GM18499 (cell line): ENCODE measurements at regions not wholly inside any gene's neighbourhood (a gene's known extent, or its start where the extent isn't known, plus 50 kb on each side); places are given as distances from the start of the nearest gene placed in this dataset.
"Not testable (repeated sequence)": the region's sequence is repeated elsewhere in the genome, so short reads cannot be mapped to it uniquely, and the experiment has no call there.

Experiments
- ATAC-seq: cut with Tn5 transposase; IDR thresholded peaks from one replicate; pipeline ENCODE4 v1.9.1; 2021; ENCODE audit warnings: moderate number of reproducible peaks; ENCODE audit not compliant: insufficient read depth, unreplicated experiment

- ATAC-seq, result no peak
These were observed 86.1 kb upstream of the SRD5A2 start for GRCh38 chr2:31666878-31667277.

GRCh38 chr2:31664949-31665724, 84.4 kb upstream of the SRD5A2 start:
- ATAC-seq, result no peak

- no peak for ATAC-seq
These were observed 80.1 kb upstream of the SRD5A2 start for GRCh38 chr2:31660812-31661335.

GRCh38 chr2:31660165-31660564, 79.4 kb upstream of the SRD5A2 start:
- no peak for ATAC-seq

GRCh38 chr2:31654241-31654640, 73.5 kb upstream of the SRD5A2 start:
- no peak for ATAC-seq

GRCh38 chr2:31651736-31652135, 71.0 kb upstream of the SRD5A2 start:
- no peak for ATAC-seq

DNA sequence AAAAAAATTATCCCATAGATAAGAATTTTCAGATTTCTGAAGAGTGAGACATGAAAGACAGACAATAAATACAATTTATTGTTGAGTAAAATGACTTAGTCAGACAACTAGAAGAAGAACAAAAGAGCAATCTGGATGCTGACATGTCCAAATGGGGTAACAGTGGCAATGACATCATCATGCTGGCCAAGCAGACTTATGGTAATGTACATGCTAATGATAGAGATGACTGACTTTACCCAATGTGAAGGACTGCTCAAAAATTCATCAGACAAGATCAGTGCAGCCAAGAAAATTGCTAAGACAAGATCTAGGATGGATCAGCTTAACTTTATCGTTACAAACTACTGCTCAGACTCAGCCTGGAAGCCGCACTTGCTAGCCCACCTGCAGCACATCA, 70.5 kb upstream of the SRD5A2 start:
- ATAC-seq, result no peak

DNA sequence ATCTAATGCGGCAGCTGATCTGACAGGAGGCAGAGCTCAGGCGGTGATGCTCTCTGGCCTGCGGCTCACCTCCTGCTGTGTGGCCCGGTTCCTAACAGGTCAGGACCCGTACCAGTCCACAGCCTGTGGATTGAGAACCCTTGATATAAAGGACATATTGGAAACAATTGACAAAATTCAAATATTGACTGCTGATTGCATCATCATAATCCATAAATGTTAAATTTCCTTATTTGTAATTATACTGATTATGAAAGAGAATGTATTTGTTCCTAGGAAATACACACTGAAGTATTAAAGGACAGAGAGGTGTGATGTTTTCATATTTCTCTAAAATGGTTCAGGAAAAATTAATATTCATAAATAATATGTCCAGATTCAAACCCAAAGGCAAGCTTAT, 63.8 kb upstream of the SRD5A2 start:
- ATAC-seq, result no peak

- no peak for ATAC-seq
These were observed 62.0 kb upstream of the SRD5A2 start for GRCh38 chr2:31642707-31643106.

DNA sequence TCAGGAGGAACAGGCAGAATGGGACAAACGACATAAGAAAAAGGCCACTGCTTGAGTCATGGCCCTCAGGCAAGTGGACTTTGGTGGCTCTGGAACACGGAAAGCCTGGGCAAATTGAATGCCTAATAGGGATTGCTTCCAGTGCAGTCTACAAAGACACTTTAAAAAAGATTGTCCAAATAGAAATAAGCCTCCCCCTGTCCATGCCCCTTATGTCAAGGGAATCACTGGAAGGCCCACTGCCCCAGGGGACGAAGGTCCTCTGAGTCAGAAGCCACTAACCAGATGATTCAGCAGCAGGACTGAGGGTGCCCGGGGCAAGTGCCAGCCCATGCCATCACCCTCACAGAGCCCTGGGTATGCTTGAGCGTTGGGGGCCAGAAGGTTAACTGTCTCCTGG, 51.5 kb upstream of the SRD5A2 start:
- ATAC-seq, result not testable (repeated sequence)
